ENCODE measurements at regions not wholly inside any gene's neighbourhood (a gene's known extent, or its start where the extent isn't known, plus 50 kb on each side); places are given as distances from the start of the nearest gene placed in this dataset.

DNA sequence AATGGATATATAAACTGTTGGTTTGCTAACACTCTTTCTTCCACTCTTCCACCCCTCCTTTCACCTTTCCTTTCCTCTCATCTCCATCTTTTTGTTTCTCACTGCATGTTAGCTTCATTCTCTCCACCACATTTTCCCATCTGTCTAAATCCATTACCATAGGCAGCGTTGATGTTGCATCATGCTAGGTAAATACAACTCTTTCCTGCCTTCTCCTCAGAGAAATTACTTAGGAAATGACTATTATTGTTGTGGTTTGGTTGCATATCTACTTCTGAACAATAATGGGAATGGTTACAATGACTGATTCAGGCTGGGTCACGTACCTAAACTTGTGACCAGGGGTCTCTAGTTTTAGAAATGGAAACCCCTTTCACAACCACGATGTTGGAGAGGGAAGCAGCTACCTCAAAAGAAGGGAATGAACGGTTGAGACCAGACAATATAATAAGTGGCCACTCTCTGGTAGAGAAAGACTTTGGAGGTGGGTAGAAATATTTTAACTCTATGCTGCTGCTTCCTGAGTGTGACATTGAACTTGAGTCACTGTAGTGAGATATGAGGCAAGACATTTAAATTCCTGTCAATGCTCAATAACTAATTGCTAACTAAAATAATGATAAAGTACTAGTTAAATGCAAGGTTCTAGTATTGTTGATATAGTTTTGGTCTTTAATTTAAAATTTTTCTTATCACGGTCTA is 314.1 kb upstream of the TGFBR2 start:
- TF ChIP-seq, protein P1, sequence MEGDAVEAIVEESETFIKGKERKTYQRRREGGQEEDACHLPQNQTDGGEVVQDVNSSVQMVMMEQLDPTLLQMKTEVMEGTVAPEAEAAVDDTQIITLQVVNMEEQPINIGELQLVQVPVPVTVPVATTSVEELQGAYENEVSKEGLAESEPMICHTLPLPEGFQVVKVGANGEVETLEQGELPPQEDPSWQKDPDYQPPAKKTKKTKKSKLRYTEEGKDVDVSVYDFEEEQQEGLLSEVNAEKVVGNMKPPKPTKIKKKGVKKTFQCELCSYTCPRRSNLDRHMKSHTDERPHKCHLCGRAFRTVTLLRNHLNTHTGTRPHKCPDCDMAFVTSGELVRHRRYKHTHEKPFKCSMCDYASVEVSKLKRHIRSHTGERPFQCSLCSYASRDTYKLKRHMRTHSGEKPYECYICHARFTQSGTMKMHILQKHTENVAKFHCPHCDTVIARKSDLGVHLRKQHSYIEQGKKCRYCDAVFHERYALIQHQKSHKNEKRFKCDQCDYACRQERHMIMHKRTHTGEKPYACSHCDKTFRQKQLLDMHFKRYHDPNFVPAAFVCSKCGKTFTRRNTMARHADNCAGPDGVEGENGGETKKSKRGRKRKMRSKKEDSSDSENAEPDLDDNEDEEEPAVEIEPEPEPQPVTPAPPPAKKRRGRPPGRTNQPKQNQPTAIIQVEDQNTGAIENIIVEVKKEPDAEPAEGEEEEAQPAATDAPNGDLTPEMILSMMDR (optimal IDR thresholded peaks at IDR 0.05 in 1 of 3, IDR thresholded peaks at IDR 0.05 in 1 of 3, conservative IDR thresholded peaks at IDR 0.05 in 1 of 3; ENCODE audit: extremely low read depth in 1 of 3, insufficient read depth in 2 of 3, low read length in 3 of 3) = no peak
- TF ChIP-seq EZH2 (IDR thresholded peaks at IDR 0.05; ENCODE audit: low read length) = no peak
